Non-pigmented ciliary epithelial cell (primary cell): ENCODE measurements at regions not wholly inside any gene's neighbourhood (a gene's known extent, or its start where the extent isn't known, plus 50 kb on each side); places are given as distances from the start of the nearest gene placed in this dataset.

Experiments used
- DNase-seq: peaks from one replicate; pipeline ENCODE4 v3.0.0-alpha.2; 2010; ENCODE audit warnings: low read depth

DNA sequence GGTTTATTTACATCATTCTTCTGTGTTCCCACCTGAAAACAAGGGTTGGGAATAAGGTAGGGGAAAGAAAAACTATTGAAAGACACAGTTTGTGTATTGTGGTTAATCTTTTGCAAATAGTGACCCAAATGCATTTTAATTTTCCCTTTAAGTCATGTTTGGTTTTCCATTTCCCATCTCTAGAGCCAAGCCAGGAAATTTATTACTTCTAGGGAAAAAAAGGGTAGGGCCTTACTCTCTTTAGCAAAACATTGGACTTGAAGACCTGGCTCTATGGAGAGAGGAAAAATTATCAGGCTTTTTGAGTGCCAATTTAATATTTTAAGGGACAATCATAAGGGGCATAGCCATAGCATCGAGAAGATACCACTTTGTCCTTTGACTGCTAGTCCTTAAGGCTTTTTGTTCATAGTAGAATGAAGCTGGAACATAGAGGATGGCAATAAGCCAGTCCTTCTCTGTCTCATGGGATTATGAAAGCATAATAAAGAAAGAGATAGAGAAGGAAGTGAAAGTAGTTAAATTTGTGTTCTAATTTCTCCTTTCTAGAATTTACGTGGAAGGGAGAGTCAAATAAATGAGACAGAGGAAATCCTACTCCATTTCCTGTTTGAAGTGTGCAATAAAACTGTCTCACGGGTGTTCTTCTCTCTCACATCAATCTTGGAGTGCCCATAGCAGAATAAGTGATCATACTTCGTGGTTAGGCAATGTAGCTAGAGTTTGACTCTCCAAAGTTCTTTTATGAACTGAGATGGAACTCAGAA lies 50.9 kb upstream of the PPFIA2 start:
- DNase-seq, result no peak

- no peak for DNase-seq
These were observed 50.1 kb upstream of the PPFIA2 start for GRCh38 chr12:81809113-81809777.
